WTC11 (cell line): ENCODE measurements at regions not wholly inside any gene's neighbourhood (a gene's known extent, or its start where the extent isn't known, plus 50 kb on each side); places are given as distances from the start of the nearest gene placed in this dataset.

Experiments used
- ATAC-seq: fragments of 200-7000 bp; cut with Tn5 transposase; 2 replicates; pipeline ENCODE4 v1.10.0; 2021; ENCODE audit warnings: mild to moderate bottlenecking, moderate library complexity
- CTCF ChIA-PET: fragments of 300-600 bp; sonication (Branson Sonifier 250); formaldehyde crosslinking; loops from one replicate; lab custom pipeline; 2021; ENCODE audit warnings: antibody characterized with exemption; lab: Charles Lee
- POLR2A ChIA-PET: fragments of 350-600 bp; sonication (Branson Sonifier 250); formaldehyde crosslinking; loops from one replicate; lab custom pipeline; 2021; ENCODE audit warnings: antibody characterized with exemption; lab: Charles Lee
- DNase-seq: peaks from one replicate; pipeline ENCODE4 v3.0.0; 2021; ENCODE audit warnings: low spot score
- H3K27ac Mint-ChIP-seq: 2 replicates; pipeline ENCODE4 v1.8.0; 2021; ENCODE audit warnings: mixed read lengths
- H3K27me3 Mint-ChIP-seq: 2 replicates; pipeline ENCODE4 v1.8.0; 2021; ENCODE audit warnings: low read depth, mild to moderate bottlenecking, moderate library complexity, mixed read lengths
- H3K36me3 Mint-ChIP-seq: 2 replicates; pipeline ENCODE4 v1.8.0; 2021; ENCODE audit warnings: mixed read lengths
- H3K4me1 Mint-ChIP-seq: 2 replicates; pipeline ENCODE4 v1.8.0; 2022; ENCODE audit warnings: mixed read lengths
- H3K4me3 Mint-ChIP-seq: 2 replicates; pipeline ENCODE4 v1.8.0; 2021; ENCODE audit warnings: mild to moderate bottlenecking, moderate library complexity, mixed read lengths
- H3K9me3 Mint-ChIP-seq: 2 replicates; pipeline ENCODE4 v1.8.0; 2021; ENCODE audit warnings: mixed read lengths
- AFF4 ChIP-seq: sonication (generic); formaldehyde crosslinking; IDR thresholded peaks from 2 replicates; pipeline ENCODE4 v1.8.1; 2023; ENCODE audit warnings: mild to moderate bottlenecking, missing genetic modification reagents, borderline replicate concordance
- ATF2 ChIP-seq: sonication (generic); formaldehyde crosslinking; IDR thresholded peaks from 2 replicates; pipeline ENCODE4 v1.8.1; 2022; ENCODE audit warnings: low read depth, missing genetic modification reagents, borderline replicate concordance
- CTCF ChIP-seq: fragments of 200-600 bp; IDR thresholded peaks from 2 replicates; pipeline ENCODE4 v1.8.0; 2022; ENCODE audit warnings: antibody characterized with exemption
- E2F1 ChIP-seq: sonication (generic); formaldehyde crosslinking; IDR thresholded peaks from 2 replicates; pipeline ENCODE4 v1.8.0; 2022; ENCODE audit warnings: mild to moderate bottlenecking, missing genetic modification reagents
- FOXP1 ChIP-seq: sonication (generic); formaldehyde crosslinking; IDR thresholded peaks from 2 replicates; pipeline ENCODE4 v1.8.0; 2022; ENCODE audit warnings: missing genetic modification reagents, mild to moderate bottlenecking, moderate library complexity, borderline replicate concordance
- IRF2 ChIP-seq: sonication (generic); formaldehyde crosslinking; IDR thresholded peaks from 2 replicates; pipeline ENCODE4 v1.8.0; 2022; ENCODE audit warnings: low read depth, missing genetic modification reagents, borderline replicate concordance
- MAX ChIP-seq: sonication (generic); formaldehyde crosslinking; IDR thresholded peaks from 2 replicates; pipeline ENCODE4 v1.8.0; 2022; ENCODE audit warnings: mild to moderate bottlenecking, missing genetic modification reagents
- NFE2L1 ChIP-seq: sonication (generic); formaldehyde crosslinking; IDR thresholded peaks from 2 replicates; pipeline ENCODE4 v1.8.1; 2023; ENCODE audit warnings: missing genetic modification reagents
- NFYB ChIP-seq: sonication (generic); formaldehyde crosslinking; conservative IDR thresholded peaks from 2 replicates; pipeline ENCODE4 v1.8.0; 2022; ENCODE audit warnings: low read depth, missing genetic modification reagents
- NR1H2 ChIP-seq: sonication (generic); formaldehyde crosslinking; IDR thresholded peaks from 2 replicates; pipeline ENCODE4 v1.9.0; 2021; ENCODE audit warnings: mild to moderate bottlenecking, moderate library complexity, missing genetic modification reagents
- PRDM15 ChIP-seq: sonication (generic); formaldehyde crosslinking; IDR thresholded peaks from 2 replicates; pipeline ENCODE4 v1.8.0; 2022; ENCODE audit warnings: missing genetic modification reagents
- TEAD1 ChIP-seq: sonication (generic); formaldehyde crosslinking; IDR thresholded peaks from 2 replicates; pipeline ENCODE4 v1.8.0; 2022; ENCODE audit warnings: mild to moderate bottlenecking, missing genetic modification reagents
- TEAD4 ChIP-seq: sonication (generic); formaldehyde crosslinking; IDR thresholded peaks from 2 replicates; pipeline ENCODE4 v1.8.0; 2022; ENCODE audit warnings: mild to moderate bottlenecking, missing genetic modification reagents
- USF2 ChIP-seq: sonication (generic); formaldehyde crosslinking; IDR thresholded peaks from 2 replicates; pipeline ENCODE4 v1.8.1; 2023; ENCODE audit warnings: mild to moderate bottlenecking, missing genetic modification reagents, moderate library complexity
- ZNF512 ChIP-seq: sonication (generic); formaldehyde crosslinking; IDR thresholded peaks from 2 replicates; pipeline ENCODE4 v1.8.1; 2022; ENCODE audit warnings: missing genetic modification reagents, borderline replicate concordance

GRCh38 chr16:73483934-73484711 lies 436.2 kb upstream of the ZFHX3 start (continued):
- TF ChIP-seq NFE2L1: no peak
- TF ChIP-seq PRDM15 (CRISPR knock-in tag): no peak
- no peak for TF ChIP-seq CTCF
- TF ChIP-seq, all 79 proteins: peak for 0

GRCh38 chr16:73483076-73483791 lies 435.3 kb upstream of the ZFHX3 start:
- CTCF ChIA-PET: interaction anchor here (2.3 kb wide), 1 partner anchor 395 kb away, joined by 8 read pairs; no protein-coding TSS in a partner anchor
- no peaks in the 10 kb centered on the region for H3K36me3 Mint-ChIP-seq
- H3K4me3 Mint-ChIP-seq: peak overlapping the region; percentile 43
- ATAC-seq: peak; percentile 77
- H3K27ac Mint-ChIP-seq: peak overlapping the region; percentile 66
- H3K9me3 Mint-ChIP-seq: no peaks in the 10 kb centered on the region
- POLR2A ChIA-PET: interaction anchor here (0.7 to 1.0 kb wide), 2 partner anchors 13 to 544 kb away, joined by 3 to 4 read pairs; no protein-coding TSS in a partner anchor
- peaks cover 19% of the 10 kb centered on the region for H3K27me3 Mint-ChIP-seq
- no peak for TF ChIP-seq E2F1 (CRISPR knock-in tag)
- peak; percentile 74; the same call in 1 of the 2 replicates for TF ChIP-seq TEAD1 (CRISPR knock-in tag)
- no peak for TF ChIP-seq IRF2 (CRISPR knock-in tag)
- TF ChIP-seq NFYB (CRISPR knock-in tag): no peak
- TF ChIP-seq ZNF512: 0 out of 2 replicates have a peak, but pooled peaks have one; percentile 64
- peak; percentile 22; the same call in 1 of the 2 replicates for TF ChIP-seq FOXP1 (CRISPR knock-in tag)
- TF ChIP-seq NFE2L1: 0 out of 2 replicates have a peak, but pooled peaks have one; percentile 45
- peak; percentile 67 for TF ChIP-seq MAX (CRISPR knock-in tag)
- peaks cover 45% of the 10 kb centered on the region for H3K4me1 Mint-ChIP-seq
- DNase-seq: peak; percentile 68

- no peak for DNase-seq
- CTCF ChIA-PET: interaction anchor here (2.3 kb wide), 1 partner anchor 396 kb away, joined by 8 read pairs; no protein-coding TSS in a partner anchor
- Mint-ChIP-seq H3K27ac (no peak overlapping the region), H3K9me3 (no peaks in the 10 kb centered on the region), H3K4me3 (no peak overlapping the region), H3K27me3 (peaks cover 19% of the 10 kb centered on the region), H3K36me3 (no peaks in the 10 kb centered on the region), H3K4me1 (peaks cover 45% of the 10 kb centered on the region)
- no peak for ATAC-seq
- POLR2A ChIA-PET: no interaction called here
- TF ChIP-seq AFF4 (CRISPR knock-in tag): no peak
- TF ChIP-seq TEAD4 (CRISPR knock-in tag): no peak
- no peak for TF ChIP-seq ATF2
- no peak for TF ChIP-seq NR1H2 (CRISPR knock-in tag)
- no peak for TF ChIP-seq USF2 (CRISPR knock-in tag)
These were observed 434.4 kb upstream of the ZFHX3 start for GRCh38 chr16:73482310-73482709.
